ENCODE measurements at regions not wholly inside any gene's neighbourhood (a gene's known extent, or its start where the extent isn't known, plus 50 kb on each side); places are given as distances from the start of the nearest gene placed in this dataset.

DNA sequence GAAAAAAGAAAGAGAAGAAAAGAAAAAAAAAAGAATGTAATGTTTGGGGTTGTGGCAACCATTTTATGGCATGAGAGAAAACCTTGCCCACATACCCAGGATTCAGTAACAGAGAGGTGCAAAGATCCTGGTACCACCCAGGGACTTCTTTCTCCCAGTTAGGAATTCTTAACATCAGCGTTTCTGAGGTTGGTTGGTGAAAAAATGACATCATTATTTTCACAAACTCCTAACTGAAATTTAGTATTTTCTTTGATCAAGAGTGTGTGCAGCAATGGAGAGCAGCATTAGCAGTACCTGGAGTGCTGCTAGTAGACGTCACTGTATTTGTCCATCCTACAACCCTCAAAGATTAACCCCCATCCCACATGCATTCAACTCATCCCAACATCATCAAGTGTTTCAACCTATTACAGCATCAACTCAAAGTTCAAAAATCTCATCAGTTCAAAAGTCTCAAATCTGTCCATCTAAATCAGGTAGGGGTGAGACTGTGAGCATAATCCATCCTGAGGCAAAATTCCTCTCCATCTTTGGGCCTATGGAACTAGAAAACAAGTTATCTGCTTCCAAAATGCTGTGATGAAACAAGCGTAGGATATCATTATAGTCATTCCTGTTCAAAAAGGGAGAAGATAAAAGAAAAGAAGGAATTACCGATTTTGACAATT lies 60.1 kb upstream of the MSX2 start:
- no peak for TF ChIP-seq POLR2A (IDR thresholded peaks at IDR 0.05)
- peaks cover 0 to 34% (median 0%) of the 10 kb centered on the region in 4 donors for H3K27me3 ChIP-seq
- no peaks in the 10 kb centered on the region for H3K36me3 ChIP-seq
- intact Hi-C loops (cut with DNase I) = no loop called here
- no peaks in the 10 kb centered on the region for H3K9me3 ChIP-seq
- H3K27ac ChIP-seq = no peak overlapping the region
- DNase-seq = no peak
- WGBS, 2 donors = 84 to 89% methylated on average over 4 of the region's 4 CpGs
- H3K4me1 ChIP-seq = no peaks in the 10 kb centered on the region
- H3K4me3 ChIP-seq = no peak overlapping the region

DNA sequence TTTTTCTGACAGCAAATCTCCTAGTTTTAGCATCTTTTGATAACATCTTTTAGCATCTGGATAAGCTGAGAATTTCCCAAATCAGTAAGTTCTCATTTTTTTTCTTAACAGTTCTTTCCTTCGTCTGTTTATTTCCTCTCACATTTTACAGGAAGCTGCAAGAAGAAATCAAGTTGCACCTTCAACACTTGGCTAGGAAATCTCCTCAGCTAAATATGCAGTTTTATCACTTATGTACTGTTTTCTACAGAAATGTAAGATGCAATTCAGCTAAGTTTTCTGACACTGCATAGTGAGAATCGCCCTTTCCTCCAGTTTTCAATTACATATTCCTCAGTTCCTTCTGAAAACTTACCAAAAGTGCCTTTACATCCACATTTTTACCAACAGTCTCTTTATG lies 59.0 kb upstream of the MSX2 start:
- Histone ChIP-seq H3K27me3 (peaks cover 0 to 23% (median 0%) of the 10 kb centered on the region in 4 donors), H3K9me3 (no peaks in the 10 kb centered on the region), H3K36me3 (no peaks in the 10 kb centered on the region), H3K27ac (no peak overlapping the region), H3K4me1 (no peaks in the 10 kb centered on the region), H3K4me3 (no peak overlapping the region)
- intact Hi-C loops (cut with DNase I) = no loop called here
- no peak for TF ChIP-seq POLR2A (IDR thresholded peaks at IDR 0.05)
- TF ChIP-seq, protein P1, sequence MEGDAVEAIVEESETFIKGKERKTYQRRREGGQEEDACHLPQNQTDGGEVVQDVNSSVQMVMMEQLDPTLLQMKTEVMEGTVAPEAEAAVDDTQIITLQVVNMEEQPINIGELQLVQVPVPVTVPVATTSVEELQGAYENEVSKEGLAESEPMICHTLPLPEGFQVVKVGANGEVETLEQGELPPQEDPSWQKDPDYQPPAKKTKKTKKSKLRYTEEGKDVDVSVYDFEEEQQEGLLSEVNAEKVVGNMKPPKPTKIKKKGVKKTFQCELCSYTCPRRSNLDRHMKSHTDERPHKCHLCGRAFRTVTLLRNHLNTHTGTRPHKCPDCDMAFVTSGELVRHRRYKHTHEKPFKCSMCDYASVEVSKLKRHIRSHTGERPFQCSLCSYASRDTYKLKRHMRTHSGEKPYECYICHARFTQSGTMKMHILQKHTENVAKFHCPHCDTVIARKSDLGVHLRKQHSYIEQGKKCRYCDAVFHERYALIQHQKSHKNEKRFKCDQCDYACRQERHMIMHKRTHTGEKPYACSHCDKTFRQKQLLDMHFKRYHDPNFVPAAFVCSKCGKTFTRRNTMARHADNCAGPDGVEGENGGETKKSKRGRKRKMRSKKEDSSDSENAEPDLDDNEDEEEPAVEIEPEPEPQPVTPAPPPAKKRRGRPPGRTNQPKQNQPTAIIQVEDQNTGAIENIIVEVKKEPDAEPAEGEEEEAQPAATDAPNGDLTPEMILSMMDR (IDR thresholded peaks at IDR 0.05) = no peak
- 45 to 62% methylated on average over 2 of the region's 2 CpGs for WGBS, 2 donors
- no peak for DNase-seq

DNA sequence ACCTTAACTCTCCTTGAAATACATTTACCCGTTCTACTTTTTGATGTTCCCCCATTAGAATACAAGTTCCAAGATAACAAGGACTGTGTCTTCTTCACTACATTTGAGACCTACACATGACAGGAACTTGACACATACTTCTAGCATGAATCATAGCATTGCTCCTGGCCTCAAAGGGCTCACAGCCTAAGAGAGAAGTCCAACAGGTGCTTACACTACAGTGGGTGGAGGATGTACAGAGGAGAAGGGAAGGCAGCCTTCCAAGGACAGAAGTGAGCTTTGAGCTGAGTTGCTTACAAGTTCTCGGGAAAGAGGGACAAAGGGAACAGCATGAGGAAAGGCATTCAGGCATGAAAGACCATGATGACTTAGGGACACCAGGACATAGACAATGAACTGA lies 56.9 kb upstream of the MSX2 start:
- Histone ChIP-seq H3K4me3 (no peak overlapping the region), H3K9me3 (no peaks in the 10 kb centered on the region), H3K36me3 (no peaks in the 10 kb centered on the region), H3K4me1 (no peaks in the 10 kb centered on the region), H3K27ac (no peak overlapping the region), H3K27me3 (peaks cover 0 to 13% (median 0%) of the 10 kb centered on the region in 4 donors)
- intact Hi-C loops (cut with DNase I) = no loop called here
- whole genome bisulfite sequencing, 2 donors = 90 to 95% methylated on average over 2 of the region's 2 CpGs
- no peak for TF ChIP-seq POLR2A (IDR thresholded peaks at IDR 0.05)
- TF ChIP-seq, protein P1 (IDR thresholded peaks at IDR 0.05) = no peak
- no peak for DNase-seq

DNA sequence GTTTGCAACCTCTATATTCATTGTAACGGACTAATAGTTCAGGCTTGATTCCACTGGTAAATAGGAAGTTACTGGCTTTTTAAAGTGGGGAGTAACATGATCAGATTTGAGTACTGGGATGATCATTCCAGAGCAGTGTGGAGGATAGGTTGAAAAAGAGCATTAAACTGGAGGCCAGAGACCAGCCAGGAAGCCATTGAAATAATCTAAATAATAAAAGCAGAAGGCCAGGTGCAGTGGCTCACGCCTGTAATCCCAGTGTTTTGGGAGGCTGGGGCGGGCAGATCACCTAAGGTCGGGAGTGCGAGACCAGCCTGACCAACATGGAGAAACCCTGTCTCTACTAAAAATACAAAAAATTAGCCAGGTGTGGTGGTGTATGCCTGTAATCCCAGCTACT lies 56.0 kb upstream of the MSX2 start:
- no peaks in the 10 kb centered on the region for H3K4me1 ChIP-seq
- H3K4me3 ChIP-seq = no peak overlapping the region
- no peak overlapping the region for H3K27ac ChIP-seq
- H3K27me3 ChIP-seq = peaks cover 0 to 9% (median 0%) of the 10 kb centered on the region in 4 donors
- WGBS, 2 donors = 81 to 87% methylated on average over 5 of the region's 5 CpGs
- DNase-seq = no peak
- TF ChIP-seq POLR2A (IDR thresholded peaks at IDR 0.05) = no peak
- TF ChIP-seq, protein P1 (IDR thresholded peaks at IDR 0.05) = no peak
- H3K36me3 ChIP-seq = no peaks in the 10 kb centered on the region
- intact Hi-C loops (cut with DNase I) = no loop called here
- no peaks in the 10 kb centered on the region for H3K9me3 ChIP-seq

Small RNA genes in the stretch of these regions (small RNA-seq; reads per million reads assigned to genes)
- gene HIGD1AP3 (0 reads per million in 4 donors), gene SUMO2P6 (0 reads per million in 4 donors)
